Keratinocyte (primary cell): ENCODE measurements at regions not wholly inside any gene's neighbourhood (a gene's known extent, or its start where the extent isn't known, plus 50 kb on each side); places are given as distances from the start of the nearest gene placed in this dataset.
"Not testable (repeated sequence)": the region's sequence is repeated elsewhere in the genome, so short reads cannot be mapped to it uniquely, and the experiment has no call there.

Experiments used
- DNase-seq: peaks from one replicate; pipeline ENCODE4 v3.0.0-alpha.2; 2011; ENCODE audit warnings: low read depth, missing footprints, low spot score
- FAIRE-seq: peaks from 2 replicates; lab custom pipeline; 2011; peaks lifted over from hg19 to GRCh38; lab: Jason Lieb, UNC
- H2AFZ ChIP-seq: 2 replicates; pipeline ENCODE4 v1.6.0; 2012; ENCODE audit warnings: low read length, control low read depth, inconsistent platforms; ENCODE audit not compliant: control insufficient read depth
- H3K27ac ChIP-seq: 2 replicates; pipeline ENCODE4 v1.5.1; 2011; ENCODE audit warnings: low read length; ENCODE audit not compliant: control insufficient read depth, insufficient read depth
- H3K27me3 ChIP-seq: 3 replicates; pipeline ENCODE4 v1.6.0; 2011; ENCODE audit warnings: low read length; ENCODE audit not compliant: control insufficient read depth, insufficient read depth; ENCODE audit errors: extremely low read depth
- H3K36me3 ChIP-seq, 2 experiments: 2 replicates in 1 of 2; 3 replicates in 1 of 2; pipeline ENCODE4 v1.5.1; 2011; ENCODE audit warnings: low read length in 2 of 2, mild to moderate bottlenecking in 1 of 2; ENCODE audit not compliant: control insufficient read depth in 2 of 2, insufficient read depth in 2 of 2; ENCODE audit errors: extremely low read depth in 1 of 2
- H3K4me1 ChIP-seq: 3 replicates; pipeline ENCODE4 v1.5.1; 2011; ENCODE audit warnings: low read length; ENCODE audit not compliant: control insufficient read depth, insufficient read depth; ENCODE audit errors: extremely low read depth
- H3K4me2 ChIP-seq: 3 replicates; pipeline ENCODE4 v1.6.0; 2011; ENCODE audit warnings: low read depth, low read length; ENCODE audit not compliant: control insufficient read depth, insufficient read depth; ENCODE audit errors: extremely low read depth
- H3K4me3 ChIP-seq, 3 experiments: fragments of 200-600 bp in 1 of 3; sonication (generic) in 1 of 3; 2 replicates in 2 of 3; 3 replicates in 1 of 3; pipeline ENCODE4 v1.5.1; 2011 to 2016; ENCODE audit warnings: low read length in 3 of 3, mild to moderate bottlenecking in 3 of 3, control low read depth in 2 of 3, inconsistent platforms in 1 of 3, low read depth in 1 of 3, mixed read lengths in 1 of 3, mixed run types in 1 of 3, moderate library complexity in 1 of 3; ENCODE audit not compliant: control insufficient read depth in 2 of 3, insufficient read depth in 2 of 3; ENCODE audit errors: extremely low read depth in 1 of 3
- H3K79me2 ChIP-seq: 2 replicates; pipeline ENCODE4 v1.6.0; 2012; ENCODE audit warnings: low read length; ENCODE audit not compliant: control insufficient read depth, insufficient read depth
- H3K9ac ChIP-seq: 3 replicates; pipeline ENCODE4 v1.6.0; 2011; ENCODE audit warnings: low read length; ENCODE audit not compliant: control insufficient read depth, insufficient read depth; ENCODE audit errors: extremely low read depth
- H3K9me1 ChIP-seq: 3 replicates; pipeline ENCODE4 v1.6.0; 2011; ENCODE audit warnings: low read length; ENCODE audit not compliant: control insufficient read depth, insufficient read depth; ENCODE audit errors: extremely low read depth
- H3K9me3 ChIP-seq: 2 replicates; pipeline ENCODE4 v1.5.1; 2012; ENCODE audit warnings: low read depth, low read length; ENCODE audit not compliant: control insufficient read depth
- H4K20me1 ChIP-seq: 3 replicates; pipeline ENCODE4 v1.6.0; 2011; ENCODE audit warnings: low read length; ENCODE audit not compliant: control insufficient read depth, insufficient read depth; ENCODE audit errors: extremely low read depth
- CTCF ChIP-seq, 3 experiments: IDR thresholded peaks in 1 of 3; conservative IDR thresholded peaks in 1 of 3; optimal IDR thresholded peaks in 1 of 3; 2 replicates in 2 of 3; 3 replicates in 1 of 3; pipeline versions ENCODE3 to v1.5.1; 2011; ENCODE audit warnings: low read length in 3 of 3, mild to moderate bottlenecking in 3 of 3, moderate library complexity in 2 of 3, control low read depth in 1 of 3, inconsistent platforms in 1 of 3; ENCODE audit not compliant: insufficient read depth in 2 of 3; ENCODE audit errors: extremely low read depth in 1 of 3
- EZH2 ChIP-seq: IDR thresholded peaks from one replicate; pipeline ENCODE4 v1.6.1; 2012; ENCODE audit warnings: inconsistent platforms, mild to moderate bottlenecking, low read length, moderate library complexity
- dilution Hi-C: fragments of 300-500 bp; cut with MboI; formaldehyde crosslinking; loops from one replicate; pipeline ENCODE4 v1.7.0; 2020; ENCODE audit warnings: low sequenced_read_pairs; ENCODE audit not compliant: extremely low pct_ligation_motif_present

DNA sequence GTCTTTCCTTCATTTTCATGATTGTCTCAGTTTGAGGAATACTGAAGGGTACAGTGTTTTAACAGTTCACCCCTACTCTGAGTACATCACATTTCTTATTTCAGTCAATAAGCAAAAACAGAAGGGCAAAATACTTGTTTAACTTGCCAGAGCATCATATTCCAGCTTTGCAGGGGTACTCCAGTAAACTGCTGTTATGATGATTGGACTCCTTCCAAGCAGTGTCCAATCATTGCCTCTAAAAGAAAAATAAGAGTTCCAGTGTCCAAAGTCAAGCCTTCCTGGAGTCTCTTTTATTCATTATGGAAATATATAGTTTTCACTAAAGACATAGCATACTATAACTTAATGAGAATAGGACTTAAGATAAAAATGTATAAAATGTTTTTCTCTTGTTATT lies 105.1 kb downstream of the FANCF start:
- dilution Hi-C loops, result no loop called here
- Histone ChIP-seq H3K4me1 (no peaks in the 10 kb centered on the region), H3K27ac (no peak overlapping the region), H3K36me3 (no peaks in the 10 kb centered on the region), H3K9me3 (no peaks in the 10 kb centered on the region), H4K20me1 (no peaks in the 10 kb centered on the region), H3K4me2 (no peak overlapping the region), H3K4me3 (no peak overlapping the region), H3K9me1 (no peaks in the 10 kb centered on the region), H3K27me3 (no peaks in the 10 kb centered on the region), H3K79me2 (no peaks in the 10 kb centered on the region), H2AFZ (no peak overlapping the region), H3K9ac (no peak overlapping the region)
- DNase-seq (no peak), FAIRE-seq (no peak)
- TF ChIP-seq EZH2 (no peak), CTCF (optimal IDR thresholded peaks at IDR 0.05 in 1 of 3, IDR thresholded peaks at IDR 0.05 in 1 of 3, conservative IDR thresholded peaks at IDR 0.05 in 1 of 3; ENCODE audit: extremely low read depth in 1 of 3, insufficient read depth in 2 of 3, low read length in 3 of 3) (no peak)

DNA sequence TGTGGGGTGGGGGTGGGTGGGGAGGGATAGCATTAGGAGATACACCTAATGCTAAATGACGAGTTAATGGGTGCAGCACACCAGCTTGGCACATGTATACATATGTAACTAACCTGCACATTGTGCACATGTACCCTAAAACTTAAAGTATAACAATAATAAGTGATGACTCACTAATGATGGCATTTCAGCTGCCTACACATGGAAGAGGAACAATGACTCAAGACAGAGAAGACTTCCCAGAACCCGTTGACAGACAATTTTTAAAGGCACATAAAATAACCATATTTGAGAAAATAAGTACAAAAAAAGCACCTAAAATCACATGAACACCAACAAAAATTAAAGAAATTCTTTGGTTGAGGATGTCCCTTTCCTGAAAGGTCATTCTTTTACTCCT lies 107.3 kb downstream of the FANCF start:
- H3K9me3 ChIP-seq, H3K4me2 ChIP-seq, H4K20me1 ChIP-seq, DNase-seq, H3K27me3 ChIP-seq, H3K9ac ChIP-seq, FAIRE-seq, dilution Hi-C loops, H3K4me1 ChIP-seq, H3K79me2 ChIP-seq, H3K9me1 ChIP-seq, H3K27ac ChIP-seq, H3K4me3 ChIP-seq, H3K36me3 ChIP-seq, H2AFZ ChIP-seq: not testable (repeated sequence)

- FAIRE-seq (no peak), DNase-seq (no peak)
- no peak overlapping the region for H3K9ac ChIP-seq
- no peak overlapping the region for H3K27ac ChIP-seq
- no peak overlapping the region for H2AFZ ChIP-seq
- no peaks in the 10 kb centered on the region for H3K4me1 ChIP-seq
- dilution Hi-C loops, result no loop called here
- no peaks in the 10 kb centered on the region for H4K20me1 ChIP-seq
- no peak overlapping the region for H3K4me2 ChIP-seq
- no peaks in the 10 kb centered on the region for H3K36me3 ChIP-seq
- no peak for TF ChIP-seq CTCF (optimal IDR thresholded peaks at IDR 0.05 in 1 of 3, IDR thresholded peaks at IDR 0.05 in 1 of 3, conservative IDR thresholded peaks at IDR 0.05 in 1 of 3; ENCODE audit: extremely low read depth in 1 of 3, insufficient read depth in 2 of 3, low read length in 3 of 3)
- TF ChIP-seq EZH2, result no peak
- no peak overlapping the region for H3K4me3 ChIP-seq
- no peaks in the 10 kb centered on the region for H3K9me1 ChIP-seq
- H3K79me2 ChIP-seq, result no peaks in the 10 kb centered on the region
- no peaks in the 10 kb centered on the region for H3K27me3 ChIP-seq
- peaks cover 4% of the 10 kb centered on the region for H3K9me3 ChIP-seq
Measured at GRCh38 chr11:22516111-22516510, 109.5 kb downstream of the FANCF start.
